Prostate gland (tissue), 2 donors: ENCODE measurements at regions not wholly inside any gene's neighbourhood (a gene's known extent, or its start where the extent isn't known, plus 50 kb on each side); places are given as distances from the start of the nearest gene placed in this dataset.

ENCODE experiments used
- CTCF ChIP-seq, 4 experiments: fragments of 200-600 bp in 2 of 4; fragments of 450-650 bp in 2 of 4; sonication (generic) in 2 of 4; IDR thresholded peaks; 1 replicate in 3 of 4; 2 replicates in 1 of 4; pipeline ENCODE4 v1.5.1; 2016 to 2019; ENCODE audit warnings: antibody characterized with exemption in 4 of 4, mild to moderate bottlenecking in 2 of 4, moderate library complexity in 2 of 4
- POLR2A ChIP-seq: fragments of 450-650 bp; IDR thresholded peaks from one replicate; pipeline ENCODE4 v1.6.1; 2016; ENCODE audit warnings: antibody characterized with exemption, mild to moderate bottlenecking

DNA sequence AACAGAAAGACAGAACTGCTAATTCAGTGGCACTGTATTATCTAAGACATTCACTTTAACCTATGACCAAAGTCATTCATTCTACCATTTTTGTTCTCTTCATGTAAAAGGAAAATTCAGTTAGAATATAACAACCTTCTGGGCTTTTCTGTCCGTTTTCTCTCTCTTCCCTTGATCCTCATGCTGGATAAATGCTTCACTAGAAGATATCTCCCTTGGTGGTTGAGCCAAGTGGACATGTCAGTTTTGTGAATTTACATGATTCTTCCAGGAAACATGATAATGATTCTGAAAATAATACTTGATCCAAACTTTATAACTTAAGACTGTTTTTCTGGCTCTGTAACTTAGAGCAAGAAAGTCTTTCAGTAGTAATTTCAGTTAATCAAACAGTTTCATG lies 1012.2 kb downstream of the SQOR start:
- TF ChIP-seq CTCF (IDR thresholded peaks at IDR 0.05), result no peak
- TF ChIP-seq POLR2A, result no peak
